Jurkat, Clone E6-1 (cell line): ENCODE measurements at regions not wholly inside any gene's neighbourhood (a gene's known extent, or its start where the extent isn't known, plus 50 kb on each side); places are given as distances from the start of the nearest gene placed in this dataset.

Experiments
- DNase-seq: peaks from one replicate; pipeline ENCODE4 v3.0.0-alpha.2; 2011; ENCODE audit warnings: low read depth, low spot score
- H3K4me3 ChIP-seq: 2 replicates; pipeline ENCODE4 v1.5.1; 2011; ENCODE audit warnings: mild to moderate bottlenecking, low read length, control low read depth, moderate library complexity

DNA sequence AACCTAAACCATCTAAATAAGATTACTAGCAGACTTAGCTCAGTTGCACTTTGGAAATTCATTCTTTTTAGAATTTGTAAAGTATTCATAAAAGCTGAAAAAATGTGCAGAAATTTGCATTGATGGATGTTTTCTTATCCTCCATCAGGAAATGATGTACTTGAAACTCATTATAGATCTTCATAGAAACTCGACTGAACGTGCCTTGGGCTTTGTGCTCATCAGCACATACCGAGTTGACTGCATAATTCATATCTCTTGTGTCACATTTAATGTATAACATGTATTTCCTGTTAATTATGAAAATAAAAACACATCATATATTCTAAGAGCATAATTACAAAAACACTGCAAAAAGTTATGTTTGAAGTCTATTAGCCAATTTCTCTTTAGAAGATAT, 290.9 kb upstream of the NR5A2 start:
- no peak overlapping the region for H3K4me3 ChIP-seq
- DNase-seq = no peak

DNA sequence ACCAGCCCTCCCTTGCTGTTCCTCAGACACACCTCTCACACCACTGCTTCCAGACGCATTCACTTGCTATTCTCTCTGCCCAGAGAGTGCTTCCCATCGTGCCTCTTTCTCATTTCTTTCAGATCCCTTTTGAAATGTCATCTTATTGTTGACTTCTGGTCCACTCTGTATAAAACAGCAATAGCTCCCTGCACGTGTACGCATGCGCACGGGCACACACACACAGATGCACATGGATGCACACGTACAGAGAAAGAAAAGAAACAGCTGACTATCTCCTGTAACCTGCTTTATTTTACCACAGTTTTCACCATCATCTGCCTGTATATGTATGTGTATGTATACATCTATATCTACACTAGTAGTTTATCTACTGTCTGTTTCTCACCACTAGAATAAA, 285.9 kb upstream of the NR5A2 start:
- DNase-seq = no peak

DNA sequence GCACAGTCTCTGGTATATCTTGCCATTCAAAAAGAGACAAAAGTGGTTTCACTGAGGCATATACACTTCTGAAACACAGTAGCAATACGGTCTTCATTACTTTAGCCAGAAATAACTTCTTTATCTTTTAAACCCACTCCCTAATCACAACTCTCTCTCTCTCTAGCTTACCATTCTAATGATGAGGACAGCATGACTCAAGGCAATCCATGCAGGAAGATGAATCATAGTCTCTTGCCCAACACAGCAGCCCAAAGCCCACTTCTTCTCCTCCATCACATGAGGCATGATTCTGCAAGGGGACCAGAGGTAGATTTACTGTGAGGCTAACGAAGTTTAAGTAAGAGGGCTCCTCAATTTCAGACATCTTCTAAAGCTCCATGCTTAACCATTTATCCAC, 285.0 kb upstream of the NR5A2 start:
- no peak overlapping the region for H3K4me3 ChIP-seq
- DNase-seq = no peak

More for the DNA sequence above, 285.9 kb upstream of the NR5A2 start:
- H3K4me3 ChIP-seq = no peak overlapping the region

DNA sequence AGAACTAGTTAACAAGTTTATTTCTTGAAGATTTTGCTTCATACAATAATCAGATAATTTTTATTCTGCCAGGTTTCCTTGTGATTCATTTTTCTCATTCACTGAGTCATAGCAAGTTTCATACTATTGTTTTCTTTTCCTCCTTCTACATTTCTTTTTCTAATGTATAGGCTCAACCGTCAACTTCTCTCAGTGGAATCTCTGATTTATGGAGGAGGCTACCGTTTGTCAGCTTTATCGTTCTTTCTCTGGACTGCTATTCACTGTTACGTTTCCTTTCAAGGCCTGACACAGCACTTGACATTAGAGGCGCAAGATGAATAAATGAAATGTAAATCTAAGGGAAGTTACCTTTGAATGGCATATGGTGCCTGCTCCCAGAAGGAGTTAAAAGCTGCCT, 284.3 kb upstream of the NR5A2 start:
- no peak overlapping the region for H3K4me3 ChIP-seq
- no peak for DNase-seq

DNA sequence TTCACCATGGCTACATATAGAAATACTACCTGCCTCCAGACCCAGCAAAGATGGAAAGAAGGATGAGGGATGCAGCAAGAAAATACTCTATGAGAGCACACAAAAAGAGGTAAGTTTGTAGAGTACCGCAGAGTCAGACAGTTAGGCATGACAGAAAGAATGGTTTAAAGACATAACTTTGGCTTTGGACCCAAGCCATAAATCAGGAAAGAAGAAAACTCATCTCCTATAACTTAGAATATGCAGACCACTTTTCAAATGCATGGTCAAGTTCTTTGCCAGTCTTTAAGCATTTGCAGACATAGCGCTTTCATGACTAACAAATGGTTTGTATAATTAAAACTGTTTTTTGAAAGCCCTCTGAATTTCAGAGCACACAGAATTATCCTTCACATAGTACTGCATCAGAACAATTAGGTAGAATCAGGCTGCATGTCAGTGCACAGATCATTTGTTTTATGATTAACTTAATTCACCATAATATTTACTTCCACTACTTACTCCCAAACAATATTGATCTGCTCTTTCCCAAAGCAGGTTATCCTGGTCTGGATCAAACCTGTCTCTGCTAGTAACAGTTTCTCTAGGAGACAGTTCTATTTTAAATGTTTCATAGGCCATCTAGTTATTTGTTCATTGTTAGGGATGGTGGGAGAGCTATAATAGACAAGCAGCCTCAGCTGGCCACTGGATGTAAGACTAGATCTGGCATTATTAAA, 280.7 kb upstream of the NR5A2 start:
- H3K4me3 ChIP-seq = no peak overlapping the region
- no peak for DNase-seq

DNA sequence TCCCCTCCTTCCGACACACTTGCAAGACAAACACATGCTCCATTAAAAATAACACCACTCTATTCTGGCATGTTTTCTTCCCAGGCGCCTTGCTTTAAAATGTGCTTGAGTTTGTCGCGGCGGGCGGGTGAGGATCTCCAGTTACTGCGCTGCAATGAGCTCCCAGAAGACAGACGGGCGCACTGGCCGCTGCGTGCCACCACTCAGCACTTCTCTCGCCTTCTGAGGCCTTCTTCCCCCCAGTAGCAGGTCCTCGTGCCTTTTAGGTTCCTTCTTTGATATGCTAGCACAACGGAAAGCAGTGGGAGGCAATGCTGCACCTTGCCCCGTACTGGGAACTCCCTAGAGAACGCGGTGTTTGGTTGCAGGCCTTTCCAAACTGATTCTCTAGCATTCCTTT, 279.5 kb upstream of the NR5A2 start:
- H3K4me3 ChIP-seq = no peak overlapping the region
- no peak for DNase-seq

DNA sequence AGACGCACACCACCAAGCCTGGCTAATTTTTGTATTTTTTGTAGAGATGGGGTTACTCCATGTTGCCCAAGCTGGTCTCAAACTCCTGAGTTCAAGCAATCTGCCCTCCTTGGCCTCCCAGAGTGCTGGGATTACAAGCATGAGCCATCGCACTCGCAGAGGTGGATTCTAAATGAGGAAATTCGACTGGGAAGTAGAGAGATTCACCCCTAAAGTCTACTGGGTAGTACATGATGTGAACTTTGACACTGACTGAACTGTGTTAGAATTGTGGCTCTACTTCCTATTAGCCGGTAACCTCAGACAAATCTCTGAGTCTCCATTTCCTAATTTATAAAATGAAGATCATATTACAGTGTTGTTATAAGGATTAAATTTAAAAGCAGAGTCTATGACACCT, 276.0 kb upstream of the NR5A2 start:
- no peak for DNase-seq

DNA sequence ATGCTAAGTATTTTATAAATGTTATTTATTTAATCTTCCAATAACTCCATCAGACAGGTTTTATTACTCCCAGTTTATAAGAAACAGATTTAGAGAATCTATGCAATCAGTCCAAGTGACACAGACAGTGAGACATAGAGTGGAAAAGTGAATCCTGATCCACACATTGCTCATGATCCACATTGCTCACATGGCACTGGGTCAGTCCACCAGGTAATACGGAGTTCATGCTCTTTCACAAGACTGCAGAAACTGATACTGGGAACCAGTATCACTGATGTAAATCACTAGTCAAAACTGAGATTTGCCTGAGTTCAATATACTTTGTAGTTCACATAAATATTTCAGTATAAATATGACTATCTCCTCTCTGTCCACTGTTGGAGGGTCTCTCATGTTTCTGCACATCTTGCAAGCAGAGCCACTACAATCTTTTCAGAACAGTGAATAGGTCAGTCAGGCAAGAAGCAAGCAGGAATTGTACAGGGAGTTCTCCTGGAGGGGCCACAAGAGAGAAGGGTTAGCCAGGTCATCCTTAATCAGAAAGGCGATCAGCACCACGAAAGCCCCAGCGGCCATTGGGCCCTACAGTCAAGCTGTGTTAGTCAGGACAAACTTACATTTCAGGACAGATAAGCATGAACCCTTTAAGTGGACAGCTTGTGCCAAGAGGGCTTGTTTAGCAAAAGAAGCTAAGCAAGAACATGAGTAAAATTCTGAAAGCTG, 275.4 kb upstream of the NR5A2 start:
- no peak for DNase-seq
- H3K4me3 ChIP-seq = no peak overlapping the region

More for the DNA sequence above, 276.0 kb upstream of the NR5A2 start:
- no peak overlapping the region for H3K4me3 ChIP-seq

DNA sequence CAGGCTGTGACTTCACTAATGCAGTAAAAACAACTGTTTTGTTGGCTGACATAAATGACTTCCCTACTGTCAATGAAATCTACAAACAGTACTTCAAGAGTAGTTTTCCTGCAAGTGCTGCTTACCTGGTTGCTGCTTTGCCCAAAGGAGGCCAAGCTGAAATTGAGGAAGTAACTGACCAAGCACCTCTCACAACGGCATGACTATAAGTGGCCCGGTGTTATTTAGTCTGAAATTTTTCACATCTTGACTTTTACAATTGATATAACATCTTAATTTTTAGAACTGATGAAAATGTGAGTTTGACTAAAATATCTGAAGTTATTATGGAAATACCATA, 274.9 kb upstream of the NR5A2 start:
- no peak overlapping the region for H3K4me3 ChIP-seq
- DNase-seq = no peak

DNA sequence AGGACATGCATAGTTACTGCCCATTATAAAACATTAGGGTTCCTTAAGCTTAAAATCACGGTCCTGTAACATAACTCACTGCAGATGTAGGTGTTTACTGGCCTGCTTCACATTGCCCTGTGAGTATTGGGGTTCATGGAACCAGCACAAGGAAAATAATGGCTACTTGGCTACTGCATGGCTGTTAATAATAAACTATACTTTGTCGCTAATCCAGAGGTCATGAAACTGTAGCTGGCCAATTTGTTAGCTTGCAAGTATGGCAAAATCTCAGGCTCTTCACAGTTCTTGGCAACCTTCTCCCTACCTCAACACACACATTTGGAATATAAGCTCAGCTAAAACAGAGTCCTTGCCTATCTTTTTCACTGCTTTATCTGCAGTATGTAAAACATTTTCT, 274.0 kb upstream of the NR5A2 start:
- DNase-seq = no peak
- H3K4me3 ChIP-seq = no peak overlapping the region

DNA sequence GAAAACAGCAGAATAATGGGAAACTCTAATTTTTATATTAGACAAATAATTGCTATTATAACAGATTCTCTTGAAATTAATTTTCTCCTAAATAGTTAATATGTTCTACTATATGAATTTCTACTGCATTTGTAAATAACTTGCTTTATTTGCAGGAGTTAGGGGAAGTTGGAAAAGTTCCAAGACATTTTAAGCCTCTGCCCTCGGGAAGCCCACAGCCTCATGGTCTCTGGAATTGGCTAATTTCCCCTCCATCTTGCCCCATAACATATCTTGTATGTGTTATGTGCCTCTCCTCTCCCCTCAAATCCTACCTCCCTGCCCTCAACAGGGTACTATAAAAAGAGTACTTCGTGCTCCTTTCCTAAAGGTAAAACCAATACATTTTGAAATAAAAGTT, 271.4 kb upstream of the NR5A2 start:
- H3K4me3 ChIP-seq = no peak overlapping the region
- no peak for DNase-seq

DNA sequence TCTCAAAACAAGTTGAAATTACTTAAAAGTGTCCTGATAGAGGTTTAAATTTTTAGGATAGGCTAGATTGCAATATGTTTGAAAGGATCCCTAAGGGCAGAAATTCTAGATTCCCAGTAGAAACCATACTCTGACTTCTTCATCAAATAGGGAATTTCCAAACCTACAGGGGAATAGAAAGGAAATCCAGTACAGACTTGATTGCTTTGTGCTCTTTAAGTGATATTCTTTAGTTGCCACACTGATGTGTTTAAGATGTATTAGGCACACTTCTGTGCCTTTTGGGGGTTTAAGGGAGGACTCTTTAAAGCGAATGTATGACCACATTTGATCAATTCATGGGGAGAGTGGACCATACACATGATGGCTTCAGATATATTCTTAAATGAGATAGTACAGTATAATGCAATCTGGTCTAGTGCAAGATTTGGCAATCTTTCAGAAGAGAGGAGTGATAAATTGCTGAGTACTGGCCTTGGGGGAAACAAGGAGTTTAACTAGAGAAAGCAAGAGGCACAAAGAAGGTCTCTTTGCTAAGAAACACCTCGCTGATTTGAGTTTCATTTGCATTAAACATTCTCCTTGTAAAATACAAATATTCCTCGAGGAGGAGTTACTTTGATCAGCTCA, 268.8 kb upstream of the NR5A2 start:
- H3K4me3 ChIP-seq = no peak overlapping the region
- no peak for DNase-seq

DNA sequence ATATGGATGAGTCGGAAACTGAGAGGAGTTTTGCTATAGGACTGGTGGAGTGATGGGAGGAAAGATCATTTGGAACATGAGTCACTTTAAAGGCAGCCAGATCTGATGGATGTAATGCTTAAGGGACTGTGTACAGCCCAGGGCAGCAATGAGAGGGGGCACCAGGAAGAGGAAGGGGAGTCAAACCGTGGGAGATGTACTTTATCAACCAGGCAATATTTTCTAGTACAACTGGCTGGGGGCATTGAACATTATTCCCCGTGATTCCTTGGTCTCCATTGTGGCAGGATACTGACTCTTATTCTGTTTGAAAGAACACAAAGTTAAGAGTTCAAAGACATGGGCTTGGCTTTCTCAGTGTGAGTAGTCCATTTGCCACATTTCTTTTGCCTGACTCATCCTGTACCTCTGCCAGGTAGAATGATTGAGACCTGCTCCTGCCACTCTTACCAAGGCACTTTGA, 268.2 kb upstream of the NR5A2 start:
- no peak overlapping the region for H3K4me3 ChIP-seq
- DNase-seq = no peak

DNA sequence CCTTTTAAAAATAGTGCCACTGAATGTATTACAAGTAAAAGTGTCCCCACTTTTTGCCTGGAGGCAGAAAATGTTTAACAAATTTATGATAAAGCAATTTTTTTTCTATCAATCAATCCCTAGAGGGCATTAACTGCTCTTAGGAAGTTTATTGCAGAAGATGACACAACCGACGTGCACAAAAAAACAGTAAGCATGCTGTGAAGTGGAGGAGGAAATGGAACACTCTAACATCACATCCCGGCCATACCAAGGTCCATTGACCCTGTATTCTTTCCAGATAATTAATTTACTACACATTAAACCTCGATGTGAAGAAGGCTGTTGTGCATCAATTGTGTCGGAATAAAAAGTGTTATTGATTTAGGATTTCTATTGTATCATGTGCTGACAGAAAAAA, 264.9 kb upstream of the NR5A2 start:
- DNase-seq = no peak
- no peak overlapping the region for H3K4me3 ChIP-seq

DNA sequence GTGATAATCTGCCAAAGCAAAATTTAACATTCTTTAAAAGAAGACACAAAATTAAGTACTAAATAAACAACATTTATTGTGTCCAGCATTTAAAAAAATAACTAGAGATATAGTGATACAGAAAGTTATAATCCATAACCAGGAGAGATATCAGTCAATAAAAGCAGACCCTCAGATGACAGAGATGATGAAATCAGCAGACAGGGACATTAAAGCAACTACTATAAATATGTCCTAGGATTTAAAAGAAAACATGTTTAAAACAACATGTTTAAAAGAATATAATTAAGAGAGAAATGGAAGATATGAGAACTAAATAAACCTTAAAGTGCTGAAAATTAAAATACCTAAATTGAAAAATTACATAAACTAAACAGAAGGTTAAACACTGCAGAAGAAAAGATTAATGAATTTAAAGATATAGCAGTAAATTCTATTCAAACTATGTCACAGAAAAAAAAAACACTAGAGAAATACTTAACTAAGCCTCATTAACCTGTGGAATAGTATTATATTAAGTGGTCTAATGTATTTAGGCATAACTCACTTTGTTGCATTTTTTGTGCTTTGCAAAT, 261.2 kb upstream of the NR5A2 start:
- H3K4me3 ChIP-seq = no peak overlapping the region
- no peak for DNase-seq

DNA sequence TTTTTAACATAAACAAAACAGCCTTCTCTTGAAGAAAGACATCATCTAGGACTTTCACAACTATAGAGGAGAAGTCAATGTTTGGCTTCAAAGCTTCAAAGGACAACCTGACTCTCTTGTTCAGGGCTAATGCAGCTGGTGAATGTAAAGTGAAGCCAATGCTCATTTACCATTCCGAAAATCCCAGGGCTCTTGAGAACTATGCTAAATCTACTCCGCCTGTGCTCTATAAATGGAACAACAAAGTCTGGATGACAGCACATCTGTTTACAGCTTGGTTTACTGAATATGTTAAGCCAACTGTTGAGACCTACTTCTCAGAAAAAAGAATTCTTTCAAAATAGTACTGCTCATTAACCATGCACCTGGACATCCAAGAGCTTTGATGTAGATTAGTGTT, 259.8 kb upstream of the NR5A2 start:
- no peak for DNase-seq

DNA sequence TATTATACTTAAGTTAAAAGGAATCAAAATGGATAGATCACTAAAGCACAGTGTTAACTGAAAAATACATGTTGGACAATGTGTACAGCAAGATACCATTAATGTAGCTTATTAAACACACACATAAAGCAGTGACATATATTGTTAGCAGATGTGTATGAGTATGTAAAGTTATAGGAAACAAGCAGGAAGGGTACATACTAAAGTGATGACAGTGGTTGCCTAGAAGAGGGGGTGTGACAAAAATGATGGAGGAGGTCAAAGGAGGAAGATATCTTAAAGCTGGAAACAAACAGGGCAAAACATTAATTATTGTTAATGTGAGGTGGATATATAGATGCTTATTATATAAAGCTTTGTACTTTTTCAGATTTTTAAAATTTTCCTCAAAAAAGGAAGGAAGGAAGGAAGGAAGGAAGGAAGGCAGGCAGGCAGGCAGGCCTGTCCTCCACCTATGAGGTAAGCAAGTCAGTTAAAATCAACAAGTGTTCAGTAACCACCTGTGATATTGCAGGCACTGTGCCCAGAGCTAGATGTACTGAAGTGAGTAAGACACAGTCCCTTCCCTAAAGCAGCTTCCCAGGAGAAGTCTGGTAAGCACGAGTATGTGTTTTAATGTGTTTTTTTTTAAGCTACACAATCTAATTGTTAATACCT, 252.9 kb upstream of the NR5A2 start:
- no peak for DNase-seq
- H3K4me3 ChIP-seq = no peak overlapping the region

More for the DNA sequence above, 259.8 kb upstream of the NR5A2 start:
- H3K4me3 ChIP-seq = no peak overlapping the region

DNA sequence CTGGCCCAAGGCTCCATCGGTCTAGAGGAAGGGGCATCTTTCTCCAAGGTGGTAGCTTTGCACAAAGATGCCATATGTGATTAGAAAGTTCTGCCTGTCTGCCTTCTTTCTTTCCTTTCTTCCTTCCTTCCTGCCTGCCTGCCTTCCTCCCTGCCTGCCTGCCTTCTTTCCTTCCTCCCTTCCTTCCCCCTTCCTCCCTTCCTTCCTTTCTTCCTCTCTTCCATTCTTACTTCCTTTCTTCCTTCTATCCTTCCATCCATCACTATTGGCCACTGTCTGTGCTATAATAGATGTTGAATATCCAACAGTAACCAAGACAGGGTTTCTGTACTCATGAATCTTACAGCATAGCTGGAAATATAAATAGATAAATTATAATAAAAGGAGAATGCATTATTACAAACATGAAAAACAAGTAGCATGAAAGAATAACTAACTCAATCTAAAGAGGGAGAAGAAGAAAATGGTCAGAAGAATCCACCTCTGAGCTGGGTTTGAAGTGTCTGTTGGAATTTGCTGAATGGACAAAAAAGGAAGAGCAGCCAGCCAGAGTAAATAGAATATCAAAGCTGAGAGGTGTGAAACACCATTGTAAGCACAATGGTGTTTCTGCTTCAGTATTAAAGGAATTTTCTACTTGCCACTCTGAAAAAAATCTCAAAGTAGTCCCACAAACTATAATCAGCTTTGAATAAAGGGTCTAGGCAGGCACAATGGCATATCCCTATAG, 250.6 kb upstream of the NR5A2 start:
- no peak overlapping the region for H3K4me3 ChIP-seq
- no peak for DNase-seq

DNA sequence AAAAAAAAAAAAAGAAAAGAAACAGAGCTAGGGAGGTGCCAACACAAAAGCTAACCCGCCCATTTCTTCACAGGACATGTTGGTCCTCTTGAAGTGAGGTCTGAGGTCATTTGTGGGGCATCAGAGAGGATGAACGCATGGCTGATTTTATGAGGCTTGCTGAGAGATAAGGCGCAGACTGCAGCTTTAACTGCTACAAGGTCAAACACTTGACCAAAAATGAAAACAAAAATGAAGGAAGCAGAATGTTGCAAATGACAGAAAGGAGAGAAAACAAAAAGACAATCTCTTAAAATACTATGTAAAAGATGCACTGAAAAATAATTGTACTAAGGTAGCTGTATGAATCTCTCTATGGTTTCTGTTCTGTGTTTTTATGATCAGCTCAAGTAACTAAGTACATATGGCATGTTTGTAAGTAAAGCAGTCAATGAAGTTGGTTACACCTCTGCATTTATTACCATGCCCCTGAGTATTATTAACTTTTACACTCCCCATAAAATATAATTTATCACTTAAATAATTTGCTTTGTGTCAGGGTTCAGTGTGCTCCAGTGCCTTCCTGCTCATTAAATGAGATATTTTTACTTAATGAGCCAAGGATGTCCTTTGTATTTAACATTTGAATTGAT, 249.1 kb upstream of the NR5A2 start:
- no peak for DNase-seq
- H3K4me3 ChIP-seq = no peak overlapping the region
